ENCODE measurements at regions not wholly inside any gene's neighbourhood (a gene's known extent, or its start where the extent isn't known, plus 50 kb on each side); places are given as distances from the start of the nearest gene placed in this dataset.

DNA sequence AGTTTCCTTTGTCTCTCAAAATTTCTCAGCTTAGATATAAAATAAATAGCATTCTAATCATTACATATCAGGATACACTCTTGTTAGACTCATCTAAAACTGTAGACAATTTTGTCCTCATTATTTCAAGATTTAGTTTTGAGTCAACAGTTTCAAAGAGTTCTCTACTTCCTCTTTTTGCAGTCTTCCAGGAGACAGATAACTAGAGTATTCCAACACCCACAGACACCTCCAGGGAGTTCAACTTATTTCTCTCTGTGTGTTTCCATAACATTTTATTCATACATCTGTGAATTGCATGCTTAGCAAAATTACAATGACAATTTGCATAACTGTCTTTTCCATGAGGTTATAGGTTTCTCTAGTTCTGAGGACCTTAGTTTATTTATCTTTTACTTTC, 166.6 kb upstream of the HNMT start:
- no peak overlapping the region for H3K4me3 Mint-ChIP-seq
- no peak overlapping the region for H3K27ac Mint-ChIP-seq
- H3K27me3 Mint-ChIP-seq (ENCODE audit: low read depth, poor library complexity): peaks cover 5% of the 10 kb centered on the region
- no peaks in the 10 kb centered on the region for H3K36me3 Mint-ChIP-seq (ENCODE audit: low read depth)
- TF ChIP-seq, protein P1, sequence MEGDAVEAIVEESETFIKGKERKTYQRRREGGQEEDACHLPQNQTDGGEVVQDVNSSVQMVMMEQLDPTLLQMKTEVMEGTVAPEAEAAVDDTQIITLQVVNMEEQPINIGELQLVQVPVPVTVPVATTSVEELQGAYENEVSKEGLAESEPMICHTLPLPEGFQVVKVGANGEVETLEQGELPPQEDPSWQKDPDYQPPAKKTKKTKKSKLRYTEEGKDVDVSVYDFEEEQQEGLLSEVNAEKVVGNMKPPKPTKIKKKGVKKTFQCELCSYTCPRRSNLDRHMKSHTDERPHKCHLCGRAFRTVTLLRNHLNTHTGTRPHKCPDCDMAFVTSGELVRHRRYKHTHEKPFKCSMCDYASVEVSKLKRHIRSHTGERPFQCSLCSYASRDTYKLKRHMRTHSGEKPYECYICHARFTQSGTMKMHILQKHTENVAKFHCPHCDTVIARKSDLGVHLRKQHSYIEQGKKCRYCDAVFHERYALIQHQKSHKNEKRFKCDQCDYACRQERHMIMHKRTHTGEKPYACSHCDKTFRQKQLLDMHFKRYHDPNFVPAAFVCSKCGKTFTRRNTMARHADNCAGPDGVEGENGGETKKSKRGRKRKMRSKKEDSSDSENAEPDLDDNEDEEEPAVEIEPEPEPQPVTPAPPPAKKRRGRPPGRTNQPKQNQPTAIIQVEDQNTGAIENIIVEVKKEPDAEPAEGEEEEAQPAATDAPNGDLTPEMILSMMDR (IDR thresholded peaks at IDR 0.05): no peak
- H3K4me1 Mint-ChIP-seq: no peaks in the 10 kb centered on the region
- no peak for DNase-seq
- H3K9me3 Mint-ChIP-seq: peaks cover 6% of the 10 kb centered on the region

DNA sequence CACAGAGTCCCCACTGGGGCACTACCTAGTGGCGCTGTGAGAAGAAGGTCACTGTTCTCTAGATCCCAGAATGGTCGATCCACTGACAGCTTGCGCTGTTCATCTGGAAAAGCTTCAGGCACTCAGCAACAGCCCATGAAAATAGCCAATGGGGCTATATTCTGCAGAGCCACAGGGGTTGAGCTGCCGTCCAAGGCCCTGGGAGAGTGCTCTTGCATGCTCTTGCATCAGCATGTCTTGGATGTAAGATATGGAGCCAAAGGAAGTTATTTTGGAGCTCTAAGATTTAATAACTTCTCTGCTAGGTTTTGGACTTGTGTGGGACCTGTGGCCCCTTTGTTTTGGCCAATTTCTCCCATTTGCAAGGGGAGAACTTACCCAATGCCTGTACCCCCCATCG, 164.7 kb upstream of the HNMT start:
- TF ChIP-seq, protein P1 (IDR thresholded peaks at IDR 0.05): no peak
- Mint-ChIP-seq H3K4me1 (no peaks in the 10 kb centered on the region), H3K9me3 (peaks cover 6% of the 10 kb centered on the region)

DNA sequence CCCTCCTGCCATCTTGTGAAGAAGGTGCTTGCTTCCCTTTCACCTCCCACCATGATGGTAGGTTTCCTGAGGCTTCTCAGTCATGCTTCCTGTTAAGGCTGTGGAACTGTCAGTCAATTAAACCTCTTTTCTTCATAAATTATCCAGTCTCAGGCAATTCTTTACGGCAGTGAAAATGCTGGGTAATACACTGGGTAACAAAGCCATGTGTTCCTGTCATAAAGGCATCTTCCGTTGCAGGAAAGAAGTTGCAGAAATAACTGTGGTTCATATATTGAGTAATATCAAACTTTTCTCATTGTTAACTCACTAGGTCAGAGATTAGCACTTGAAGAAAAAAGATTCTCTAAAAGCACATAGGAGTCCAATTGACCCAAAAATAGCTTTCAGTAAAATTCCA, 163.9 kb upstream of the HNMT start:
- Mint-ChIP-seq H3K27ac (no peak overlapping the region), H3K9me3 (peaks cover 6% of the 10 kb centered on the region), H3K27me3 (ENCODE audit: low read depth, poor library complexity) (peaks cover 12% of the 10 kb centered on the region)

More for the DNA sequence above, 164.7 kb upstream of the HNMT start:
- no peak for DNase-seq
- H3K36me3 Mint-ChIP-seq (ENCODE audit: low read depth): no peaks in the 10 kb centered on the region
- H3K4me3 Mint-ChIP-seq: no peak overlapping the region
- no peak overlapping the region for H3K27ac Mint-ChIP-seq
- H3K27me3 Mint-ChIP-seq (ENCODE audit: low read depth, poor library complexity): peaks cover 12% of the 10 kb centered on the region

DNA sequence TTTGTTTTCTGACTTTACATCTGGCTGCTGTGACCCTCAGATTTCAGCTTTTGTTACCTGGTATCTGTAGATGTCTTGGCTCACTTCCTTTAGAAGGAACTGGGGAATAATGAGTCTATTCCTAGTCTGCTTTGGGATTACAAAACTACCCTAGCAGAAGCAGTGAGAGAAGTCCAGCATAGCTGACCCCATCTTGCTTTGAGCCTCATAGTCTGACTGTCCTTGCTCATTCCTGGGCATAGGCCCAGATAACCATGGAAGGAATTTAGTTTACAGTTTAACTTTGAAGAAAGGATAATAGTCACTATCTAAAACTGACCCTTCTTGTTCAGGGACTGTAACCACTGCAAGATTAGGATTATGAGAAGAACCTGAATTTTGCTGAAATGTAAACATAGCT, 163.0 kb upstream of the HNMT start:
- Mint-ChIP-seq H3K27ac (no peak overlapping the region), H3K4me3 (no peak overlapping the region), H3K27me3 (ENCODE audit: low read depth, poor library complexity) (peaks cover 12% of the 10 kb centered on the region), H3K9me3 (peaks cover 6% of the 10 kb centered on the region), H3K36me3 (ENCODE audit: low read depth) (no peaks in the 10 kb centered on the region), H3K4me1 (no peaks in the 10 kb centered on the region)
- DNase-seq: no peak
- TF ChIP-seq, protein P1 (IDR thresholded peaks at IDR 0.05): no peak

More for the DNA sequence above, 163.9 kb upstream of the HNMT start:
- TF ChIP-seq, protein P1 (IDR thresholded peaks at IDR 0.05): no peak
- H3K4me1 Mint-ChIP-seq: no peaks in the 10 kb centered on the region
- H3K36me3 Mint-ChIP-seq (ENCODE audit: low read depth): no peaks in the 10 kb centered on the region
- DNase-seq: no peak
- H3K4me3 Mint-ChIP-seq: no peak overlapping the region

DNA sequence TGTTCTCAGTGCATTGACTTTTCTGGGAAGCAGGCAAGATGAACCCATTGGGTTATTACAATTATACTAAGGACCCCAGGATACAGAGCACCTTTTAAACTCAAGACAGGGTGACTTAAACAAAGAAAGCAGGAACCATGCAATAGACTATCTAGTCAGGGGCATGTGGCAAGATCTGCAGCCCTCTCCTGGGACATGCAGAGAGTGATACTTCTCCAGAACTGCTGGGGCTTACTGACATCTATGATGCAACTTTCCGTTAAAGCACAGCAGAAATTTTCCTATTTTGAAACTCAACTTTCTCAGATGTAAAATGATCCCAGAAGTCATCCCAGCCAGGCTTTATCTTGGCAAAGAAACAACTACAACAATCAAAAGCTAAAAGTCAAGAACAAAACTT, 162.2 kb upstream of the HNMT start:
- no peak overlapping the region for H3K27ac Mint-ChIP-seq
- no peaks in the 10 kb centered on the region for H3K36me3 Mint-ChIP-seq (ENCODE audit: low read depth)
- no peaks in the 10 kb centered on the region for H3K4me1 Mint-ChIP-seq
- peaks cover 6% of the 10 kb centered on the region for H3K9me3 Mint-ChIP-seq
- TF ChIP-seq, protein P1 (IDR thresholded peaks at IDR 0.05): no peak
- peaks cover 12% of the 10 kb centered on the region for H3K27me3 Mint-ChIP-seq (ENCODE audit: low read depth, poor library complexity)
- no peak overlapping the region for H3K4me3 Mint-ChIP-seq
- DNase-seq: no peak

DNA sequence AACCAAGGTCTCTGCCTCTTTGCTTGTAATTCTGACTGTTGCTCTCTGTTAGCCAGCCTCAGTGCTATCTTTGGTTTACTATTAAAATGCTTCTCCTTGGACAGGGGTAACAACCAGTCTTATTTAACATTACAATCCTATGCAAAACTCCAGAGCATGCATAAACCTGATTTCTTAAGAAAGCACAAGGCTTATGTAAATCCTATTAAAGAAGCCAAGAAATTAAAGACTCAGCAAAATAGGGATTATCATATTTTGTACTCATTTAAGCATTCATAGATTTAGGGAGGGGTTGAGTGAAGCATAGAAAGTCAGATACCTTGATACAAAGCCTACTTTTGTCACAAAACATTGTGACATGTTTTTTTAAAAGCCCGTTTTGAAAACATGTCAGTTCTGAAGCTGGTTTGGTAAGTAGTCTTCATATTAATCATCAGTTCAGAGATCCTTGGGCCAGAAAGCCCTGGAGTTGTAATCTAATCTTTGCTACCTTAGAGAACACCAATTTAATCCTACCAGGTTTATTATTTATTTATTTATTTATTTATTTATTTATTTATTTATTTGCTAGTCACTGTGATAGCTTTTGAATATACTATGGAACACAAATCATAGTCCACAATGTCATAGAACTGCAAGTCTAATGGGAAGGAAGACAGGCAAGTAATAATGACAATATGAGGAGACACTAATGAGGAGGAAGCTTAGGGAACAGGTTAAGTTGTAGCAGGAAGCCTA, 158.0 kb upstream of the HNMT start:
- TF ChIP-seq, protein P1 (IDR thresholded peaks at IDR 0.05): no peak
- no peaks in the 10 kb centered on the region for H3K4me1 Mint-ChIP-seq
- peaks cover 6% of the 10 kb centered on the region for H3K9me3 Mint-ChIP-seq
- no peak overlapping the region for H3K27ac Mint-ChIP-seq
- H3K4me3 Mint-ChIP-seq: no peak overlapping the region
- peaks cover 12% of the 10 kb centered on the region for H3K27me3 Mint-ChIP-seq (ENCODE audit: low read depth, poor library complexity)
- H3K36me3 Mint-ChIP-seq (ENCODE audit: low read depth): no peaks in the 10 kb centered on the region
- DNase-seq: no peak

Data from nephron progenitor cell (in vitro differentiated cells).